Stimulated activated naive B cell treated with anti-CD40 and anti-IgM and Interleukin-4, amounts not matched to agents 10 μg/mL and 1 μg/mL and 100 μg/mL, for 72 hours (primary cell): ENCODE measurements at regions not wholly inside any gene's neighbourhood (a gene's known extent, or its start where the extent isn't known, plus 50 kb on each side); places are given as distances from the start of the nearest gene placed in this dataset.

ENCODE experiments used
- ATAC-seq, 2 donors: fragments of 150-1000 bp; cut with Tn5 transposase; replicated peaks; 2 replicates each; pipeline ENCODE4 v1.10.0; 2021; ENCODE audit warnings: moderate library complexity in 1 of 2
- DNase-seq: peaks from one replicate; pipeline ENCODE4 v3.0.0; 2021
- H3K27ac Mint-ChIP-seq: one replicate; pipeline ENCODE4 v1.8.0; 2022; ENCODE audit warnings: mild to moderate bottlenecking, mixed read lengths
- H3K27me3 Mint-ChIP-seq, 2 donors: one replicate each; pipeline ENCODE4 v1.8.0; 2022; ENCODE audit warnings: mixed read lengths in 2 of 2
- H3K36me3 Mint-ChIP-seq, 2 donors: one replicate each; pipeline ENCODE4 v1.8.0; 2022; ENCODE audit warnings: mixed read lengths in 2 of 2, mild to moderate bottlenecking in 1 of 2
- H3K4me1 Mint-ChIP-seq, 2 donors: one replicate each; pipeline ENCODE4 v1.8.0; 2022; ENCODE audit warnings: mixed read lengths in 2 of 2, mild to moderate bottlenecking in 1 of 2
- H3K4me3 Mint-ChIP-seq, 2 donors: one replicate each; pipeline ENCODE4 v1.8.0; 2022; ENCODE audit warnings: mild to moderate bottlenecking in 2 of 2, mixed read lengths in 2 of 2, moderate library complexity in 1 of 2
- H3K9me3 Mint-ChIP-seq, 2 donors: one replicate each; pipeline ENCODE4 v1.8.0; 2022; ENCODE audit warnings: mixed read lengths in 2 of 2, mild to moderate bottlenecking in 1 of 2

GRCh38 chr12:90851800-90852718 is 102.9 kb downstream of the CCER1 start:
- Mint-ChIP-seq H3K4me3 (no peak overlapping the region), H3K9me3 (no peaks in the 10 kb centered on the region), H3K36me3 (no peaks in the 10 kb centered on the region), H3K4me1 (peaks cover 0 to 2% of the 10 kb centered on the region in 2 donors), H3K27me3 (no peaks in the 10 kb centered on the region), H3K27ac (no peak overlapping the region)
- ATAC-seq (no peak), DNase-seq (no peak)

- Mint-ChIP-seq H3K27ac (no peak overlapping the region), H3K36me3 (no peaks in the 10 kb centered on the region), H3K4me3 (no peak overlapping the region), H3K27me3 (no peaks in the 10 kb centered on the region), H3K4me1 (no peaks in the 10 kb centered on the region), H3K9me3 (no peaks in the 10 kb centered on the region)
- DNase-seq (no peak), ATAC-seq (no peak)
Measured at GRCh38 chr12:90842477-90842876, 112.5 kb downstream of the CCER1 start.

- no peak for ATAC-seq
- H3K27ac Mint-ChIP-seq, result no peak overlapping the region
- H3K27me3 Mint-ChIP-seq, result no peaks in the 10 kb centered on the region
- H3K36me3 Mint-ChIP-seq, result no peaks in the 10 kb centered on the region
- H3K4me3 Mint-ChIP-seq, result no peak overlapping the region
- no peaks in the 10 kb centered on the region for H3K9me3 Mint-ChIP-seq
- DNase-seq, result no peak
- no peaks in the 10 kb centered on the region for H3K4me1 Mint-ChIP-seq
Measured at GRCh38 chr12:90841336-90841735, 113.6 kb downstream of the CCER1 start.

GRCh38 chr12:90839346-90839745 is 115.6 kb downstream of the CCER1 start:
- no peak for DNase-seq
- no peaks in the 10 kb centered on the region for H3K4me1 Mint-ChIP-seq
- no peaks in the 10 kb centered on the region for H3K9me3 Mint-ChIP-seq
- H3K27ac Mint-ChIP-seq, result no peak overlapping the region
- no peaks in the 10 kb centered on the region for H3K36me3 Mint-ChIP-seq
- ATAC-seq, result no peak
- no peak overlapping the region for H3K4me3 Mint-ChIP-seq
- no peaks in the 10 kb centered on the region for H3K27me3 Mint-ChIP-seq

GRCh38 chr12:90836689-90837088 is 118.3 kb downstream of the CCER1 start:
- Mint-ChIP-seq H3K36me3 (no peaks in the 10 kb centered on the region), H3K27ac (no peak overlapping the region), H3K4me3 (no peak overlapping the region), H3K4me1 (peaks cover 7 to 18% of the 10 kb centered on the region in 2 donors), H3K9me3 (no peaks in the 10 kb centered on the region), H3K27me3 (no peaks in the 10 kb centered on the region)
- no peak for DNase-seq
- ATAC-seq, result no peak

GRCh38 chr12:90833228-90833627 is 121.7 kb downstream of the CCER1 start:
- DNase-seq (no peak), ATAC-seq (no peak)
- no peak overlapping the region for H3K27ac Mint-ChIP-seq
- no peaks in the 10 kb centered on the region for H3K36me3 Mint-ChIP-seq
- peaks cover 7 to 18% of the 10 kb centered on the region in 2 donors for H3K4me1 Mint-ChIP-seq
- no peak overlapping the region for H3K4me3 Mint-ChIP-seq
- H3K27me3 Mint-ChIP-seq, result no peaks in the 10 kb centered on the region
- no peaks in the 10 kb centered on the region for H3K9me3 Mint-ChIP-seq

GRCh38 chr12:90832427-90832826 is 122.5 kb downstream of the CCER1 start:
- DNase-seq (no peak), ATAC-seq (no peak)
- Mint-ChIP-seq H3K36me3 (no peaks in the 10 kb centered on the region), H3K9me3 (no peaks in the 10 kb centered on the region), H3K4me3 (no peak overlapping the region), H3K27ac (no peak overlapping the region), H3K27me3 (no peaks in the 10 kb centered on the region), H3K4me1 (peaks cover 7 to 18% of the 10 kb centered on the region in 2 donors)

- Mint-ChIP-seq H3K27ac (no peak overlapping the region), H3K9me3 (no peaks in the 10 kb centered on the region), H3K36me3 (no peaks in the 10 kb centered on the region), H3K27me3 (no peaks in the 10 kb centered on the region), H3K4me3 (no peak overlapping the region), H3K4me1 (peaks cover 7 to 18% of the 10 kb centered on the region in 2 donors)
- ATAC-seq, result no peak
- DNase-seq, result no peak
Measured at GRCh38 chr12:90831712-90832111, 123.3 kb downstream of the CCER1 start.

GRCh38 chr12:90829044-90829443 is 125.9 kb downstream of the CCER1 start:
- H3K36me3 Mint-ChIP-seq, result no peaks in the 10 kb centered on the region

GRCh38 chr12:90828621-90829020 is 126.4 kb downstream of the CCER1 start:
- no peak overlapping the region for H3K27ac Mint-ChIP-seq
- peaks cover 7 to 17% of the 10 kb centered on the region in 2 donors for H3K4me1 Mint-ChIP-seq
- H3K9me3 Mint-ChIP-seq, result no peaks in the 10 kb centered on the region
- no peak for ATAC-seq
- no peak for DNase-seq
- no peaks in the 10 kb centered on the region for H3K27me3 Mint-ChIP-seq
- H3K36me3 Mint-ChIP-seq, result no peaks in the 10 kb centered on the region
- H3K4me3 Mint-ChIP-seq, result no peak overlapping the region

More at GRCh38 chr12:90829044-90829443, 125.9 kb downstream of the CCER1 start:
- no peak overlapping the region for H3K27ac Mint-ChIP-seq
- ATAC-seq (no peak), DNase-seq (no peak)
- no peak overlapping the region for H3K4me3 Mint-ChIP-seq
- H3K9me3 Mint-ChIP-seq, result no peaks in the 10 kb centered on the region
- no peaks in the 10 kb centered on the region for H3K27me3 Mint-ChIP-seq
- H3K4me1 Mint-ChIP-seq, result peaks cover 7 to 18% of the 10 kb centered on the region in 2 donors

- no peak overlapping the region for H3K4me3 Mint-ChIP-seq
- H3K36me3 Mint-ChIP-seq, result no peaks in the 10 kb centered on the region
- DNase-seq (no peak), ATAC-seq (no peak)
- no peak overlapping the region for H3K27ac Mint-ChIP-seq
- peaks cover 5 to 6% of the 10 kb centered on the region in 2 donors for H3K4me1 Mint-ChIP-seq
- no peaks in the 10 kb centered on the region for H3K9me3 Mint-ChIP-seq
- H3K27me3 Mint-ChIP-seq, result no peaks in the 10 kb centered on the region
Measured at GRCh38 chr12:90827567-90827966, 127.4 kb downstream of the CCER1 start.

GRCh38 chr12:90826036-90826435 is 128.9 kb downstream of the CCER1 start:
- ATAC-seq, result no peak

GRCh38 chr12:90823859-90824258 is 131.1 kb downstream of the CCER1 start:
- ATAC-seq (no peak), DNase-seq (no peak)
- Mint-ChIP-seq H3K36me3 (no peaks in the 10 kb centered on the region), H3K9me3 (no peaks in the 10 kb centered on the region), H3K27ac (no peak overlapping the region), H3K4me1 (no peaks in the 10 kb centered on the region), H3K4me3 (no peak overlapping the region), H3K27me3 (no peaks in the 10 kb centered on the region)

More at GRCh38 chr12:90826036-90826435, 128.9 kb downstream of the CCER1 start:
- H3K4me1 Mint-ChIP-seq, result no peaks in the 10 kb centered on the region
- H3K4me3 Mint-ChIP-seq, result no peak overlapping the region
- H3K9me3 Mint-ChIP-seq, result no peaks in the 10 kb centered on the region
- DNase-seq, result no peak
- no peaks in the 10 kb centered on the region for H3K36me3 Mint-ChIP-seq
- H3K27me3 Mint-ChIP-seq, result no peaks in the 10 kb centered on the region
- H3K27ac Mint-ChIP-seq, result no peak overlapping the region

GRCh38 chr12:90819709-90820108 is 135.3 kb downstream of the CCER1 start:
- Mint-ChIP-seq H3K9me3 (no peaks in the 10 kb centered on the region), H3K4me1 (no peaks in the 10 kb centered on the region), H3K4me3 (no peak overlapping the region), H3K27ac (no peak overlapping the region), H3K36me3 (no peaks in the 10 kb centered on the region), H3K27me3 (no peaks in the 10 kb centered on the region)
- no peak for ATAC-seq
- no peak for DNase-seq

- H3K4me3 Mint-ChIP-seq, result no peak overlapping the region
- H3K36me3 Mint-ChIP-seq, result no peaks in the 10 kb centered on the region
- no peaks in the 10 kb centered on the region for H3K27me3 Mint-ChIP-seq
- no peaks in the 10 kb centered on the region for H3K4me1 Mint-ChIP-seq
- DNase-seq, result no peak
- no peak for ATAC-seq
- no peak overlapping the region for H3K27ac Mint-ChIP-seq
- H3K9me3 Mint-ChIP-seq, result no peaks in the 10 kb centered on the region
Measured at GRCh38 chr12:90816353-90817089, 138.5 kb downstream of the CCER1 start.
